Stimulated activated CD4-positive, alpha-beta T cell treated with anti-CD3 and anti-CD28 coated beads, TNF-alpha, amount 100 ng/mL, for 1 hour (primary cell): ENCODE measurements at regions not wholly inside any gene's neighbourhood (a gene's known extent, or its start where the extent isn't known, plus 50 kb on each side); places are given as distances from the start of the nearest gene placed in this dataset.

ENCODE experiments used
- DNase-seq, 3 donors: peaks; one replicate each; pipeline ENCODE4 v3.0.0-alpha.2; 2020; ENCODE audit warnings: low read depth in 3 of 3, low spot score in 1 of 3

- DNase-seq, result no peak
These were observed 148.3 kb upstream of the DTNBP1 start for GRCh38 chr6:15811107-15811506.

- no peak for DNase-seq
These were observed 147.8 kb upstream of the DTNBP1 start for GRCh38 chr6:15810618-15811017.

- no peak for DNase-seq
These were observed 146.5 kb upstream of the DTNBP1 start for GRCh38 chr6:15809367-15809766.

GRCh38 chr6:15804164-15805154 is 141.6 kb upstream of the DTNBP1 start:
- no peak for DNase-seq

GRCh38 chr6:15802466-15802865 is 139.6 kb upstream of the DTNBP1 start:
- DNase-seq, result no peak

- DNase-seq, result no peak
These were observed 139.1 kb upstream of the DTNBP1 start for GRCh38 chr6:15801912-15802311.

- DNase-seq, result no peak
These were observed 138.2 kb upstream of the DTNBP1 start for GRCh38 chr6:15800841-15801617.

- DNase-seq, result no peak
These were observed 135.9 kb upstream of the DTNBP1 start for GRCh38 chr6:15798533-15799255.

- DNase-seq, result no peak
These were observed 134.0 kb upstream of the DTNBP1 start for GRCh38 chr6:15796844-15797243.

GRCh38 chr6:15796130-15796771 is 133.4 kb upstream of the DTNBP1 start:
- DNase-seq, result no peak

GRCh38 chr6:15793826-15794225 is 131.0 kb upstream of the DTNBP1 start:
- DNase-seq, result no peak

- DNase-seq, result no peak
These were observed 130.5 kb upstream of the DTNBP1 start for GRCh38 chr6:15793288-15793687.

GRCh38 chr6:15792842-15793241 is 130.0 kb upstream of the DTNBP1 start:
- DNase-seq, result no peak

GRCh38 chr6:15791448-15792181 is 128.8 kb upstream of the DTNBP1 start:
- DNase-seq, result no peak

- no peak for DNase-seq
These were observed 127.3 kb upstream of the DTNBP1 start for GRCh38 chr6:15790116-15790515.

GRCh38 chr6:15786846-15787245 is 124.0 kb upstream of the DTNBP1 start:
- DNase-seq, result no peak

- DNase-seq, result no peak
These were observed 120.7 kb upstream of the DTNBP1 start for GRCh38 chr6:15783484-15783883.

GRCh38 chr6:15781890-15782289 is 119.1 kb upstream of the DTNBP1 start:
- no peak for DNase-seq

- no peak for DNase-seq
These were observed 118.5 kb upstream of the DTNBP1 start for GRCh38 chr6:15781333-15781732.

- DNase-seq, result no peak
These were observed 117.6 kb upstream of the DTNBP1 start for GRCh38 chr6:15780437-15780836.
